Left lung (tissue), 4 donors: ENCODE measurements at regions not wholly inside any gene's neighbourhood (a gene's known extent, or its start where the extent isn't known, plus 50 kb on each side); places are given as distances from the start of the nearest gene placed in this dataset.

Experiments used
- ATAC-seq: fragments of 200-7000 bp; cut with Tn5 transposase; one replicate; pipeline ENCODE4 v1.9.1; 2020; ENCODE audit warnings: moderate library complexity
- DNase-seq, 4 donors: peaks; one replicate each; pipeline ENCODE4 v3.0.0-alpha.2; 2013 to 2020
- H3K27ac ChIP-seq, 2 donors: fragments of 200-600 bp; sonication (generic) in 1 of 2; one replicate each; pipeline versions ENCODE4 v1.5.0 to v1.8.0; 2020 to 2021
- H3K27me3 ChIP-seq, 2 donors: fragments of 200-600 bp; sonication (generic) in 1 of 2; one replicate each; pipeline versions ENCODE4 v1.5.0 to v1.8.0; 2020 to 2021
- H3K36me3 ChIP-seq, 2 donors: fragments of 200-600 bp; sonication (generic) in 1 of 2; one replicate each; pipeline versions ENCODE4 v1.5.0 to v1.8.0; 2020 to 2021
- H3K4me1 ChIP-seq, 2 donors: fragments of 200-600 bp; one replicate each; pipeline ENCODE4 v1.8.0; 2021
- H3K4me3 ChIP-seq, 2 donors: fragments of 200-600 bp; sonication (generic) in 1 of 2; one replicate each; pipeline versions ENCODE4 v1.5.0 to v1.8.0; 2020 to 2021; ENCODE audit warnings: mild to moderate bottlenecking in 1 of 2
- H3K9me3 ChIP-seq, 2 donors: fragments of 200-600 bp; sonication (generic) in 1 of 2; one replicate each; pipeline versions ENCODE4 v1.5.0 to v1.8.0; 2020 to 2021
- CTCF ChIP-seq, 2 donors: fragments of 200-600 bp; sonication (generic) in 1 of 2; IDR thresholded peaks; one replicate each; pipeline versions ENCODE4 v1.5.0 to v1.8.0; 2021; ENCODE audit warnings: antibody characterized with exemption in 2 of 2
- intact Hi-C, 2 donors: fragments of 100-400 bp; cut with DNase I; formaldehyde crosslinking; loops; one replicate each; pipeline versions ENCODE4 v1.11.2 to v1.14.2; 2022
- donor health status: DM: no; HTN: yes; CAD: no.
- donor health status: DM: no; HTN: no; CAD: no.

- TF ChIP-seq CTCF (IDR thresholded peaks at IDR 0.05): no peak
- intact Hi-C loops: no loop called here
- Histone ChIP-seq H3K9me3 (no peaks in the 10 kb centered on the region), H3K27ac (no peak overlapping the region), H3K4me1 (no peaks in the 10 kb centered on the region), H3K36me3 (no peaks in the 10 kb centered on the region), H3K4me3 (no peak overlapping the region), H3K27me3 (no peaks in the 10 kb centered on the region)
- DNase-seq (no peak), ATAC-seq (no peak)
These were observed 731.2 kb downstream of the RERGL start for GRCh38 chr12:17358835-17359234.

DNA sequence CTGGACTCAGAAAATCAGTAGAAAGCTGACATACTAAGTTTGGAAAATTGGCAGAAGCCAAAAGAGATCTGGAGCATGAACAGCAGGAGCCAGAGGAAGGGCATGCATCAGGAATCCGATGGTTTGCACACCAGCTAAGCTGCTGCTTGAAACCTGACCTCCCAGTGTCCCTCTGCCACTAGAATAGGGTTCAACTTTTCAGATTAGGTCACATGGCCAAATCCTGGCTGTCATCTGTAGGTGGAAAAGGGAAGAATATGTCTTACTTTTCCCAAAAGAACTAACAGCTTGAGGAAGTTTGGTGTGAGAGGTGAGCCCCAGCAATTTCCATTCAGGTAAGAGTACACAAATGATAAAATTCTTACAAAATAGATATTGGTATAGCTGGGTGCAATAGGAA is 732.6 kb downstream of the RERGL start:
- intact Hi-C loops: no loop called here
- no peaks in the 10 kb centered on the region for H3K4me1 ChIP-seq
- DNase-seq (no peak), ATAC-seq (no peak)
- H3K9me3 ChIP-seq: no peaks in the 10 kb centered on the region
- H3K27ac ChIP-seq: no peak overlapping the region
- H3K4me3 ChIP-seq: no peak overlapping the region
- H3K27me3 ChIP-seq: no peaks in the 10 kb centered on the region
- TF ChIP-seq CTCF (IDR thresholded peaks at IDR 0.05): no peak
- H3K36me3 ChIP-seq: no peaks in the 10 kb centered on the region

DNA sequence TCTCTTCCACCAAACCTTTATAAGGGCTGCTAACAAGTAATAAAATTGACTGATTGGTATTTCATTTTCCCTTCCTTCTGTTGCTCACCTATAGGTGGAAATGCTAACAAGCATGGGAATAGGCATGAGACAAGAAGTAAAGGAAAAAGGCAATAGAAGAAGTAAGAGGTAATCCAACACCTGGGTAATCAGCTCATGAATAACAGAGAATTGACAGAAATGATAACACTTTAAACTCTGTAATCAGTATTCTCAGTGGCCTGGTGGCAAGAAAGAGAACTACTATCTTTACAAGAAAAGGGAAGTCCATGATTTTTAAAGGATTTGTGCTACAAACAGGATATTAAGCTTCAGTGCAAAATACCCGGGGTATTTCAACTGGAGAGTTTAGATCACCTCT is 737.8 kb downstream of the RERGL start:
- Histone ChIP-seq H3K27ac (no peak overlapping the region), H3K36me3 (no peaks in the 10 kb centered on the region), H3K4me3 (no peak overlapping the region), H3K4me1 (no peaks in the 10 kb centered on the region), H3K27me3 (no peaks in the 10 kb centered on the region), H3K9me3 (no peaks in the 10 kb centered on the region)
- intact Hi-C loops: no loop called here
- DNase-seq (no peak), ATAC-seq (no peak)
- no peak for TF ChIP-seq CTCF (IDR thresholded peaks at IDR 0.05)

DNA sequence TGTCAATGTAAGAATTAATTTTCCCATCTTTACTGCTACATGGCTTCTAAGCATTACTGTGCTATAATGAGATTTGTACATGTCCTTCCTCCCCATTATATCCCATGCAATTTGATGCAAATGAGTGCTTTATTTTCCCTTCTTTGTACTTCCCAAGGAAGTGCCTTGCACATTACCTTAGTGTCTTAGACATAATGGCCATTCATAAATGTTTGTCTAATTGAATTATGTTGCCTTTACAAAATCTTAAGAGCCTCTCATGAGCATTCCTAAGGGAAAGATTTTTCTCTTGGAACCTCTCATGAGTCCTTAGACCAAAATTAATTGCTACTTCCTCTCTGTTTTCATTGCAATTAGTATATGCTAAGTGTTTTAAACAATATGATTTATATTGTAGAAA is 741.7 kb downstream of the RERGL start:
- Histone ChIP-seq H3K27ac (no peak overlapping the region), H3K27me3 (no peaks in the 10 kb centered on the region), H3K36me3 (no peaks in the 10 kb centered on the region), H3K9me3 (peaks cover 0 to 5% of the 10 kb centered on the region in 2 donors), H3K4me1 (no peaks in the 10 kb centered on the region), H3K4me3 (no peak overlapping the region)
- DNase-seq (no peak), ATAC-seq (no peak)
- no peak for TF ChIP-seq CTCF (IDR thresholded peaks at IDR 0.05)
- intact Hi-C loops: no loop called here

DNA sequence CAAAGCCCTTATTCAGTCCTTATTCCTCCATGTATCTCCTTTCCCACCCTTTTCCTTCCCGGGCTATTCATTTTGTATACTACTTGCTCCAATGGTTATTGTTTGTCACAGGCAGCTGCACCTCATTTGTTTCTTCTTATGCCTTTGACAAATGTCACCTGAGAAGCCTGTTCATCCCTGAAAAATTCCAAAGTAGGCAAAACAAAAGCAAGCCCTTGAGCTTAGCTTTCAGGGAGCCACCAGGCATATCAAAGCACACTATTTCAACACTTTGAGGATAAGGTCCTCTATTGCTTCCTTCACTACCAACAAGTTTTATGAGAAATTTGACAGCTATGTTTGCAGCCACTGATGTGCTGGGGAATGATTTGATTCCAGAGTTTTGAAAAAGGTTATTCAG is 738.7 kb upstream of the LMO3 start:
- intact Hi-C loops: no loop called here
- Histone ChIP-seq H3K4me3 (no peak overlapping the region), H3K36me3 (no peaks in the 10 kb centered on the region), H3K4me1 (no peaks in the 10 kb centered on the region), H3K9me3 (peaks cover 0 to 13% of the 10 kb centered on the region in 2 donors), H3K27ac (no peak overlapping the region), H3K27me3 (no peaks in the 10 kb centered on the region)
- TF ChIP-seq CTCF (IDR thresholded peaks at IDR 0.05): no peak
- ATAC-seq: no peak
- no peak for DNase-seq
